Activated CD8-positive, alpha-beta memory T cell treated with anti-CD3 and anti-CD28 coated beads for 24 hours (primary cell): ENCODE measurements at regions not wholly inside any gene's neighbourhood (a gene's known extent, or its start where the extent isn't known, plus 50 kb on each side); places are given as distances from the start of the nearest gene placed in this dataset.

ENCODE experiments used
- DNase-seq: peaks from one replicate; pipeline ENCODE4 v3.0.0-alpha.2; 2020

DNA sequence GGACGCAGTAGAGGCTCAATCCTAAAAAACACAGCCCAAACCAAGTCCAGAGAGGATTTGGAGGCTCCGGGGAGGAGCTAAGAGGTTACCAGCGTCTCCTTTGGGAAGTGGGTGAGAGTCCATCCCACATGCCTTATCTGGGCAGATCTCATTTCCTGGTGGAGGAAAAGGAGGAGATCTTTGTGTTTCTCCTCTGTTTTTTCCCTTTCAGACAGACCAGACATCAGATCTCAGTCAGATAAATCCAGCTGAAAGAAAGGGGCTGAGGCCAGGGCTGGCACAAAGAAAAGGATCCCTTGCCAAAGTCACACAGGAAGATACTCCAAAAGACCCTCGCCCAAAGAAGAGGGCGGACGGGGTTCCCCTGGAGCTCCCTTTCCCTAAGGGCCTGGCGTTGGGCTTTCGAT is 58.3 kb upstream of the COMTD1 start:
- DNase-seq = no peak

DNA sequence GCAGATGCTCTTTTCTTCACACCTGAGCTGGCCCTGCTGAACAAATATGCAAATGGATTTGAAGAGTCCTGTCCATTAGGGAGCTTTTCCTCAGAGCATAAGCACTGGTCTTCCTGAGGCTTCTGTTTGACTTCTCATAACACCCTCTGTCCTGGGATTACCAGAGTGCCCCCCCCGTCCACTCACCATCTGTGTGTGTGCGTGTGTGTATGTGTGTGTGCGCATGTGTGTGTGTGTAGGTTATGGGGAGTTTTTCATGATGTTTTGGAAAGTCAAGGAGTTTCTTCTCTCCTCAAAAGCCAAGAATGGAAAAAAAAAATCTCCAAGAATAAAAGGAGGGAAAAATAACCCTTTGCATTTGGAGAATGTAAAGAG is 57.7 kb upstream of the COMTD1 start:
- no peak for DNase-seq

DNA sequence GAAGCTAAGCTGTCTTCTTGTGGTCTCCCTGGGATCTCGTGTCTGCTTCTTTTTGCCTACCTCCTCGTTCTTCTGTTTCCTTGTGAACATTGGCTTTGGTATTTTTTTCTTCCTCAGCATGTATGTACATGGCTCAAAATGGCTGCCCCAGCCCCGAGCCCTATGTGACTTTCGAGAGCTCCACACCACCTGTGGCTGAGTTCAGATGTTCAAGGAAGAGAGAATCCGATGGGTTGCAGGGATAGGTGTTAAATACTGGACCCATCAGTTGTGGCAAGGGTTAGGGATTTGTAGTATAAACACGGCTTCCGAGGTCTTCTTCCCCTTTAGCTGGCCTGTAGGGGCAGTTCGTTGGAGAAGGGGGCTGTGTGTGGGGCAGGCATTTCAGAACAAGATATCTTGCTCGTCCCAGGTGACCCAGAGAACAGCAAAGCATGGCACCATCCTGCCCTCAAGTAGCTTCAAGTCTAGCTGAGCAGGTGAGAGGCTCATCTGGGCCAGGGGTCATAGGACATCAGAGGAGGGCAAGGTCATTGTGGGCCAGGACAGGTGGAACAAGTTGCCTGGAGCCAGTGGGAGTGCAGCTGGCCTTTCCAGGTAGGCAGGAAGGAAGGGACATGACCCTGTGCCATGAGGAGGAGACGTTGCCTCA is 57.2 kb upstream of the COMTD1 start:
- DNase-seq = no peak

DNA sequence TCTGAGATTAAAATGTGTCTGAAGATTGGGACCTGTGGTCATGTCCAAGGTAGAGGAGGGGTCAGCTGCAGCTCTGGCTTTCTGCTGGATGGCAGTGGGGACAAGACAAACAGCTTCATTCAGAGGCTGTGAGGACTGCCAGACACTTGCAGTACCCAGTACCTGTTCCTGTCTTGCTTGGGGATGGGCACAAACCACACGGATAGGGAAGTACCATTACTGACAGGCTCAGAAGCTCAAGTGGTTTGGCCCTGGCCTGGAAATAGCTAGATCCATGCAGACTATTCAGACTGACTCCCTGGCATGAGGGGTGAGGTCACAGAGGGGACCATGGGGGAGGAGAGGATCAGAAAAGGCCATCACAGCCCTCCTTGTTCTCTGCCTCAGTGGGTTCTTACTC is 56.0 kb upstream of the COMTD1 start:
- no peak for DNase-seq

DNA sequence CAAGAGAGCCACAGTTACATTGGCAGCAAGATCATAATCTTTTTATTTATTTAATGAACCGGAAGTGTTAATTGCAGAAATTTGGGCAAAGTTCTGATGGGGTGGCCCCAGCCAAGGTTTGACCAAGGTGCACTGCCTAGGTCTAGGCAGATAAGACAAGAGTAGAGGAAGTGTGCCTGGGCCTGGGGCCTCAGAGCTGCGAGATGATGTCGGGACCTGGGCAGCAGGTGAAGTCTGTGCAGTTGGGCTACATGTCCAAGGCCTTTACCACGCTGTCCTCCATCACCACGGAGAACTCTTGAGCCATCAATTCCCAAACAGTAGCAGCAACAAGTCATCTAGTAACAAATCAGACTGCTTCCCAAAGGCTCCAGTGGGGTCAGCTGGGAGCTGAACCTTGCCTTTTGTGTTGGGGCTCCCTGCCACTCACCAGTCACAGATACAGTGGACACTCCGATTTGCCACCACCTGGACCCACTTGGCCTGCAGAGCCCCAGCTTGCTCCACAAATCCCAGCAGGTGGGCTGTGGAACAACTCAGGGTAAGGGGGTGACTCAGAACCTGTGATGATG is 52.5 kb upstream of the COMTD1 start:
- no peak for DNase-seq

DNA sequence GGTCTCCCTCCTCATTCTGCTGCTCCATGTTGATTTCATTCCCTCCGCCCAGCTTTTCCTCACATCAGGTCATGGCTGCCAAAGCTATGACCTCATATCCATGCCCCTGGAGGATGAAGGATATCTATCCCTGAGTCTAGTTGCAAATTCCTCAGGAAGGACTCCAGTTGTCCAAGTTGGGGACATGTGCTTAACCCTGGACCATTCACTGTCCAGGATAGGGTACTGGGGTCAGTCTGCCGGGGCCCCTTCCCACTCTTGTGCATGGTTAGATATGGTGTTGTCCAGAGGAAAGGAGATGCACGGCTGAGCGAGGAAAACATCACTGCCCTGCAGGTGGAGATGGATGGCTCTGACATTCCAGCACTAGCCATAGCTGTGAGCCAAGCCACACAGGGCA is 51.9 kb upstream of the COMTD1 start:
- DNase-seq = no peak

DNA sequence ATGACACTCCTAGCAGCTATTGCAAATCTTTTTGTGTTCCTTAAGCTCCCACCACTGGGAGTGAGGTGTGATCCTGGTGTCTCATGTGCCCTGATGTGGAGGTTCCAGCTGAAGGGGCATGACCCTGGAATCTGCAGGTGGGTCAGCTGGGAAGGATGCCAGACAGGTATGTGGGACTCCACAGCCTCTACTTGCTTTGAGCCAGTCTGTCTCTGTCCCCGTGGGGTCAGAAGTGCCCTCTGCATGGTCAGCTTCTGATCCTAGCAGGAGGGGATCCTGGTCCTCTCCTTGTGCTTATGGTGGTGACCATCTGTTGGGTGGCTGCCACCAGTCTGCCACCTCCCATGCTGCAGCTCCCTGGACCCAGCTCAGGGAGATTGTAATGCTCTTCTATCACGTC is 51.1 kb upstream of the COMTD1 start:
- no peak for DNase-seq
